Panc1 (cell line): ENCODE measurements at regions not wholly inside any gene's neighbourhood (a gene's known extent, or its start where the extent isn't known, plus 50 kb on each side); places are given as distances from the start of the nearest gene placed in this dataset.

Experiments used
- ATAC-seq: fragments of 200-7000 bp; cut with Tn5 transposase; 2 replicates; pipeline ENCODE4 v1.9.1; 2020; ENCODE audit warnings: mild to moderate bottlenecking, moderate library complexity
- BruUV-seq: library from RNA; stranded (reverse); fragments of 400-500 nt; replicated peaks from 2 replicates; lab custom pipeline; 2021; lab: Mats Ljungman, UMichigan
- CTCF ChIA-PET: fragments of 300-600 bp; sonication (Branson Sonifier 250); formaldehyde crosslinking; loops from one replicate; lab custom pipeline; 2022; ENCODE audit warnings: antibody characterized with exemption; lab: Charles Lee
- POLR2A ChIA-PET: fragments of 300-600 bp; sonication (Branson Sonifier 250); formaldehyde crosslinking; loops from one replicate; lab custom pipeline; 2022; ENCODE audit warnings: antibody characterized with exemption; lab: Charles Lee
- DNase-seq: peaks from one replicate; pipeline ENCODE4 v3.0.0-alpha.2; 2010; ENCODE audit warnings: low read depth, low spot score
- H3K27ac ChIP-seq: 2 replicates; pipeline ENCODE4 v1.5.1; 2011; ENCODE audit warnings: mild to moderate bottlenecking, low read length, inconsistent platforms
- H3K27me3 ChIP-seq: fragments of 200-500 bp; sonication (Bioruptor generic); 2 replicates; pipeline ENCODE4 v1.6.0; 2014; ENCODE audit warnings: low read length, inconsistent platforms; ENCODE audit not compliant: control insufficient read depth, insufficient read depth
- H3K36me3 ChIP-seq: fragments of 200-500 bp; sonication (Bioruptor generic); 2 replicates; pipeline ENCODE4 v1.5.1; 2014; ENCODE audit warnings: inconsistent platforms, mild to moderate bottlenecking, low read length, moderate library complexity; ENCODE audit not compliant: control insufficient read depth, insufficient read depth
- H3K4me1 ChIP-seq: 2 replicates; pipeline ENCODE4 v1.5.1; 2011; ENCODE audit warnings: inconsistent platforms, mild to moderate bottlenecking, low read length, moderate library complexity; ENCODE audit not compliant: control insufficient read depth, insufficient read depth
- H3K4me3 ChIP-seq, 2 experiments: 2 replicates each; pipeline ENCODE4 v1.5.1; 2011 to 2012; ENCODE audit warnings: low read depth in 2 of 2, low read length in 2 of 2, mild to moderate bottlenecking in 2 of 2, inconsistent platforms in 1 of 2, moderate library complexity in 1 of 2
- H3K9me3 ChIP-seq: fragments of 200-500 bp; sonication (Bioruptor generic); 2 replicates; pipeline ENCODE4 v1.5.1; 2014; ENCODE audit warnings: low read depth, mild to moderate bottlenecking, inconsistent platforms, low read length, moderate library complexity; ENCODE audit not compliant: control insufficient read depth, insufficient read depth
- CTCF ChIP-seq: fragments of 450-650 bp; IDR thresholded peaks from 2 replicates; pipeline ENCODE4 v1.5.1; 2017; ENCODE audit warnings: mild to moderate bottlenecking
- POLR2AphosphoS5 ChIP-seq: IDR thresholded peaks from 2 replicates; pipeline ENCODE4 v1.6.1; 2012; ENCODE audit warnings: mild to moderate bottlenecking, low read depth, low read length, moderate library complexity
- REST ChIP-seq, 2 experiments: IDR thresholded peaks; 2 replicates each; pipeline ENCODE4 v1.6.1; 2011 to 2012; ENCODE audit warnings: low read depth in 2 of 2, control low read depth in 1 of 2, low read length in 1 of 2, mild to moderate bottlenecking in 1 of 2, moderate library complexity in 1 of 2; ENCODE audit not compliant: insufficient read depth in 1 of 2
- SIN3A ChIP-seq: IDR thresholded peaks from 2 replicates; pipeline ENCODE4 v1.6.1; 2012; ENCODE audit warnings: low read depth, mild to moderate bottlenecking, low read length, moderate library complexity, borderline replicate concordance; ENCODE audit not compliant: insufficient read depth
- TCF7L2 ChIP-seq: IDR thresholded peaks from 2 replicates; pipeline ENCODE4 v1.6.1; 2011; ENCODE audit warnings: mild to moderate bottlenecking, low read depth, low read length, inconsistent platforms
- in situ Hi-C: cut with HindIII; loops from 2 replicates; pipeline ENCODE4 v1.10.0; 2016; ENCODE audit warnings: low sequenced_read_pairs, low pct_unique_long_range_greater_than_20kb
- intact Hi-C: fragments of 100-400 bp; cut with micrococcal nuclease; formaldehyde crosslinking; loops from one replicate; pipeline ENCODE4 v1.10.0; 2022; ENCODE audit not compliant: unreplicated experiment

- Histone ChIP-seq H3K4me3 (no peak overlapping the region), H3K9me3 (no peaks in the 10 kb centered on the region), H3K36me3 (no peaks in the 10 kb centered on the region), H3K27me3 (no peaks in the 10 kb centered on the region), H3K4me1 (no peaks in the 10 kb centered on the region), H3K27ac (no peak overlapping the region)
- in situ Hi-C loops: no loop called here
- DNase-seq: no peak
- ATAC-seq: no peak
- intact Hi-C loops: no loop called here
- POLR2A ChIA-PET: no interaction called here
- TF ChIP-seq TCF7L2 (no peak), REST (IDR thresholded peaks at IDR 0.05; ENCODE audit: insufficient read depth in 1 of 2, low read depth in 2 of 2, low read length in 1 of 2) (no peak), POLR2AphosphoS5 (no peak), SIN3A (no peak), CTCF (no peak)
- CTCF ChIA-PET: no interaction called here
- no TSS peak for BruUV-seq
Observed at GRCh38 chr2:16119741-16120140, 179.4 kb downstream of the MYCN start.

- ATAC-seq (no peak), DNase-seq (no peak)
- no peaks in the 10 kb centered on the region for H3K4me1 ChIP-seq
- in situ Hi-C loops (no loop called here), intact Hi-C loops (no loop called here)
- TF ChIP-seq POLR2AphosphoS5: no peak
- BruUV-seq: no TSS peak
- CTCF ChIA-PET: no interaction called here
- no peaks in the 10 kb centered on the region for H3K36me3 ChIP-seq
- H3K27ac ChIP-seq: no peak overlapping the region
- H3K9me3 ChIP-seq: no peaks in the 10 kb centered on the region
- no peak overlapping the region for H3K4me3 ChIP-seq
- no peaks in the 10 kb centered on the region for H3K27me3 ChIP-seq
- POLR2A ChIA-PET: no interaction called here
Observed at GRCh38 chr2:16118611-16119590, 178.6 kb downstream of the MYCN start.
